ENCODE measurements at regions not wholly inside any gene's neighbourhood (a gene's known extent, or its start where the extent isn't known, plus 50 kb on each side); places are given as distances from the start of the nearest gene placed in this dataset.

DNA sequence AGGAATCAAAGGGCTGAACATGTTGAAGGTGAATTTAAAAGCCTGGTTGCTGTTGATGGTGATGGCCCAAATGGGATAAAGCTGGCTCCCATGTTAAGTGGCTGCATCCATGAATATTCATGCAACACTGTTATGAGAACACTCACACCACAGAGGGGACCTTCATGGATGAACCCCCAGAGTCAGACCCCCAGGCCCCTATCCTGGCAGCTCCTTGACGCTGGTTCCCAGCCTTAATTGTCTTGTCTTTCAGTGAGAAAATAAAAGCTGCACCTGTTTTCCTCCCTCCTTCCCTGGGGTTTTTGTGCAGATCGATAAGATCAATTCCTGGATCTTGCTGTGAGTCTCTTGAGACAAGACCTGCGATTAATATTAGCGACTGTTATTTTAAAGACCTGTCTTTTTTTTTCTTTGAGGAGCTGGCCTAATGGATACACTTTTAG, 371.7 kb downstream of the ICE1 start:
- H3K4me3 Mint-ChIP-seq: no peak overlapping the region

DNA sequence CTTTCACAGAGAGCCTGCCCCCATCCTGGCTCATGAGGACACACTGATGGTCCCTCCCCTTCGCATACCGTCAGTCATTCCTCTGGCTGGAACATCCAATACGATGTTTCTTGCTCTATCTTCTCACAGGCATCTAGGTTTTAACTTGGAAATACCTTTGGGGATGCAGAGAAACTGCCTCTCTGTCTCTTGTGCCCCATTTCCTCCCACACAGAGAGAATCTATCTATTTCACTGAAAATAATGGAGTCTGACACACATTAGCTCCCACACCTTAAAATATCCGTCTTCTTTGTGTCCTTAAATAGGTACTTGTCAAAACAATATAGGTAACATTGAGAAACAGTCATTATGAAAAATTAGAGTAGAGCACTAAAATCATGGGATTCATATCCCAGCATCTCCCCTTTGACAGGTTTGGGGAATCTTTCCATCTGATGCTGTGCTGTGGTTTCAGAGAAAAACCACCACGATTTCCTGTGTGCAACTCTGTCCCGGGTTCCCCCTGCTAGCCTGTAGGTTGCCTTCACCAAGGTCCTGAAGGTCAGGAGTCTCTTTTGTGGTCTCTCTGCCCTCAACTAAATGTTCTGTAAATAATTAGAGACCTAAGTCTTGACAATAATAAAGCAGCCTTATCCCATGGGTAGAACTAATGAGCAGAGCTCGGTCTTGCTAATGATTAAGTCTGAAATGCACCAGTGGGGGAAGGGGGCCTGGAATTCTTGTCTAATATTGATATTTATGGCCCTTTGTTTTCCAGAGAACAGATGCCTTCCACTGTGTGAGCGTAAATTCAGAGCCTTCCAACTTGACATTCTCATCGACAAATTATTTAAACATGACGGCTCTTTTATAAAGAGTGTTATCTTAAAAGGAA, 371.0 kb downstream of the ICE1 start:
- no peaks in the 10 kb centered on the region for H3K9me3 Mint-ChIP-seq
- H3K27me3 Mint-ChIP-seq (ENCODE audit: low read depth in 3 of 3): peaks cover 0 to 6% (median 5%) of the 10 kb centered on the region in 3 donors
- no peaks in the 10 kb centered on the region for H3K4me1 Mint-ChIP-seq
- H3K4me3 Mint-ChIP-seq: no peak overlapping the region
- no peak overlapping the region for H3K27ac Mint-ChIP-seq
- no peak for DNase-seq
- H3K36me3 Mint-ChIP-seq: no peaks in the 10 kb centered on the region

More for the DNA sequence above, 371.7 kb downstream of the ICE1 start:
- Mint-ChIP-seq H3K36me3 (no peaks in the 10 kb centered on the region), H3K4me1 (no peaks in the 10 kb centered on the region), H3K9me3 (no peaks in the 10 kb centered on the region), H3K27me3 (ENCODE audit: low read depth in 3 of 3) (peaks cover 0 to 6% (median 5%) of the 10 kb centered on the region in 3 donors), H3K27ac (no peak overlapping the region)
- no peak for DNase-seq

- H3K27ac Mint-ChIP-seq: no peak overlapping the region
- peaks cover 0 to 5% (median 4%) of the 10 kb centered on the region in 3 donors for H3K27me3 Mint-ChIP-seq (ENCODE audit: low read depth in 3 of 3)
- H3K4me1 Mint-ChIP-seq: no peaks in the 10 kb centered on the region
- no peak for DNase-seq
- H3K9me3 Mint-ChIP-seq: peaks cover 0 to 2% (median 0%) of the 10 kb centered on the region in 6 donors
- no peaks in the 10 kb centered on the region for H3K36me3 Mint-ChIP-seq
- no peak overlapping the region for H3K4me3 Mint-ChIP-seq
These were observed 369.6 kb downstream of the ICE1 start for GRCh38 chr5:5792106-5792505.

DNA sequence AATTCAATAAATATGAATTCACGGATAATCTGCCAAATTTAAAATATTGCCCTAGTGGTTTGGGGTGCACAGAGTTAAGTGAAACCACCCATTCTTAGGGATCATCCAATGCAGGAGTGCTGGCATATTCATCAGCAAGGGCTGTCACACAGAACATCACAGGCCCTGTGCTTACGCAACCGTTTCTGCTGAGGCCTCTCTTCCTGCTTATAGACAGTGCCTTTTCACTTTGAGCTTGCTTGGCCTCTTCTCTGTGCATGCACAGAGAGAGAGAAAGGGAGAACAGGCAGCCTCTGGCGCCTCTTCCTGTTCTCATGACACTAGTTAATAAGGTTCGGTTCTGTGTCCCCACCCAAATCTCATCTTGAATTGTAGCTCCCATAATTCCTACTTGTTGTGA, 366.3 kb downstream of the ICE1 start:
- peaks cover 0 to 7% (median 4%) of the 10 kb centered on the region in 6 donors for H3K9me3 Mint-ChIP-seq
- no peaks in the 10 kb centered on the region for H3K4me1 Mint-ChIP-seq
- no peak overlapping the region for H3K27ac Mint-ChIP-seq
- no peak for DNase-seq
- no peaks in the 10 kb centered on the region for H3K36me3 Mint-ChIP-seq
- H3K4me3 Mint-ChIP-seq: no peak overlapping the region
- peaks cover 0 to 4% (median 2%) of the 10 kb centered on the region in 3 donors for H3K27me3 Mint-ChIP-seq (ENCODE audit: low read depth in 3 of 3)

DNA sequence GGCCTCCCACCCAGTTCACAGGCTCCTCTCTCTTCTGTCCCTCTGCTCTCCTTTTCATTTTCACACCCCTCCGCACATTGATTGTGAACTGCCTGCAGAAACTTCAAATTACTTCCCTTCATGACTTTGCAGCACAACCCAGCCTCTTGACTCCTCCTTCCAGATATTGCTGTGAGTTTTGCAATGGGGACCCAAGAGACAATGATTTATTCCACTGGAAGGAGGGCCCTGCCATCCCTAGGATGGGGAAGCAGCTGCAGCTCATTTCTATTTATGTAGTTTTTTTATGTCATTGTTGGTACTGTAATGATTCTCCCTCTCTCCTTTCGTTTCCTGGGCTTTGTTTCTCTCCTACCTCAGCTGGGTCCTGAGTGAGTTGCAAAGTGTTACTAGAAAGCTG, 364.9 kb downstream of the ICE1 start:
- Mint-ChIP-seq H3K4me1 (no peaks in the 10 kb centered on the region), H3K36me3 (no peaks in the 10 kb centered on the region), H3K4me3 (no peak overlapping the region), H3K27me3 (ENCODE audit: low read depth in 3 of 3) (peaks cover 0 to 6% (median 0%) of the 10 kb centered on the region in 3 donors), H3K9me3 (peaks cover 0 to 7% (median 4%) of the 10 kb centered on the region in 6 donors), H3K27ac (no peak overlapping the region)
- DNase-seq: no peak

- Mint-ChIP-seq H3K4me1 (no peaks in the 10 kb centered on the region), H3K9me3 (peaks cover 0 to 7% (median 4%) of the 10 kb centered on the region in 6 donors), H3K27ac (no peak overlapping the region), H3K36me3 (no peaks in the 10 kb centered on the region), H3K4me3 (no peak overlapping the region), H3K27me3 (ENCODE audit: low read depth in 3 of 3) (peaks cover 0 to 2% (median 0%) of the 10 kb centered on the region in 3 donors)
- no peak for DNase-seq
These were observed 361.6 kb downstream of the ICE1 start for GRCh38 chr5:5784101-5784500.

GRCh38 chr5:5783021-5783420, 360.5 kb downstream of the ICE1 start:
- no peak overlapping the region for H3K27ac Mint-ChIP-seq
- H3K4me3 Mint-ChIP-seq: no peak overlapping the region
- peaks cover 0 to 7% (median 4%) of the 10 kb centered on the region in 6 donors for H3K9me3 Mint-ChIP-seq
- H3K4me1 Mint-ChIP-seq: no peaks in the 10 kb centered on the region
- peaks cover 0 to 2% (median 0%) of the 10 kb centered on the region in 3 donors for H3K27me3 Mint-ChIP-seq (ENCODE audit: low read depth in 3 of 3)
- no peaks in the 10 kb centered on the region for H3K36me3 Mint-ChIP-seq
- no peak for DNase-seq

- Mint-ChIP-seq H3K27ac (no peak overlapping the region), H3K36me3 (no peaks in the 10 kb centered on the region), H3K4me1 (no peaks in the 10 kb centered on the region), H3K9me3 (peaks cover 0 to 7% (median 4%) of the 10 kb centered on the region in 6 donors), H3K27me3 (ENCODE audit: low read depth in 3 of 3) (peaks cover 0 to 2% (median 0%) of the 10 kb centered on the region in 3 donors), H3K4me3 (no peak overlapping the region)
- DNase-seq: no peak
These were observed 359.9 kb downstream of the ICE1 start for GRCh38 chr5:5782402-5782801.

- Mint-ChIP-seq H3K4me3 (no peak overlapping the region), H3K9me3 (peaks cover 0 to 4% (median under 1%) of the 10 kb centered on the region in 6 donors), H3K4me1 (no peaks in the 10 kb centered on the region), H3K27me3 (ENCODE audit: low read depth in 3 of 3) (peaks cover 0 to 2% (median 0%) of the 10 kb centered on the region in 3 donors), H3K27ac (no peak overlapping the region), H3K36me3 (no peaks in the 10 kb centered on the region)
- no peak for DNase-seq
These were observed 358.9 kb downstream of the ICE1 start for GRCh38 chr5:5781335-5781734.

DNA sequence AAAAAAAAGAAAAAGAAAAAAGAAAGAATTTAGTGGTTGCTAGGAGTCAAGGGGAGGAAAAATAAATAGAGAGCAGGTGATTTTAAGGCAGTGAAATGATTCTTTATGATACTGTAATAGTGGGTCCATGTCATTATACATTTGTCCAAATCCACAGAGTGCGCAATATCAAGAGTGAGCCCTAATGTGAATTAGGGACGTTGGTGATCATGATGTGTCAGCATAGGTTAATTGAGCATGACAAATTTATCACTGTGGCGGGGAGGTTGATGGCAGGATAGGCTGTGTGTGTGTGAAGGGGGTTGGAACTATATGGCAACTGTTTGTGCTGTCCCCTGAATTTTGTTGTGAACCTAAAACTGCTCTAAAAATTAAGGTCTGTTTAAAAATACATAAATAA, 357.8 kb downstream of the ICE1 start:
- no peak overlapping the region for H3K27ac Mint-ChIP-seq
- no peak overlapping the region for H3K4me3 Mint-ChIP-seq
- no peak for DNase-seq
- H3K4me1 Mint-ChIP-seq: no peaks in the 10 kb centered on the region
- H3K27me3 Mint-ChIP-seq (ENCODE audit: low read depth in 3 of 3): peaks cover 0 to 2% (median 0%) of the 10 kb centered on the region in 3 donors
- H3K36me3 Mint-ChIP-seq: no peaks in the 10 kb centered on the region
- H3K9me3 Mint-ChIP-seq: peaks cover 0 to 6% (median 0%) of the 10 kb centered on the region in 6 donors

DNA sequence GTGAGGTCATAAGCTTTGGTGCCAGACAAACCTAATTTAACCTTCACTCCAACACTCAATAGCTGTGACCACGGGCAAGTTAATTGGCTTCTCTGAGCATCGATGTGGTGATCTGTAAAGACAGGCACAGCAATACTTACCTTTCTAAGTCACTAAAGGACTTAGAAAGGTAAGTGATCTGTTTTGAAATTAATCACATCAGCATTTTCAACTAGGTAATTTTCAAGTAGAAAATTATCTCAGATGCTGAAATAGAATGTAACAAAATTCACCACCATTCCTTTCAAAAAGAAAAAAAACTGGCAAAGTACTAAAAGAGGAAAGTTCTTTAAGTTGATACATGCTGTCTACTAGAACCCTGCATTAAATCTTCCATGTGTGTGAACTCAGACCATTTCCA, 354.5 kb downstream of the ICE1 start:
- no peak overlapping the region for H3K27ac Mint-ChIP-seq
- no peaks in the 10 kb centered on the region for H3K36me3 Mint-ChIP-seq
- no peak for DNase-seq
- H3K9me3 Mint-ChIP-seq: peaks cover 0 to 6% (median 0%) of the 10 kb centered on the region in 6 donors
- no peaks in the 10 kb centered on the region for H3K4me1 Mint-ChIP-seq
- H3K4me3 Mint-ChIP-seq: no peak overlapping the region
- peaks cover 0 to 2% (median 2%) of the 10 kb centered on the region in 3 donors for H3K27me3 Mint-ChIP-seq (ENCODE audit: low read depth in 3 of 3)

- Mint-ChIP-seq H3K27ac (no peak overlapping the region), H3K4me3 (no peak overlapping the region), H3K27me3 (ENCODE audit: low read depth in 3 of 3) (peaks cover 2% of the 10 kb centered on the region in 3 donors), H3K4me1 (peaks cover 0 to 2% of the 10 kb centered on the region in 2 donors), H3K36me3 (no peaks in the 10 kb centered on the region), H3K9me3 (peaks cover 0 to 8% (median 0%) of the 10 kb centered on the region in 6 donors)
- no peak for DNase-seq
These were observed 349.7 kb downstream of the ICE1 start for GRCh38 chr5:5772202-5772601.

GRCh38 chr5:5770825-5771224, 348.3 kb downstream of the ICE1 start:
- Mint-ChIP-seq H3K27me3 (ENCODE audit: low read depth in 3 of 3) (peaks cover 2 to 5% (median 3%) of the 10 kb centered on the region in 3 donors), H3K4me3 (no peak overlapping the region), H3K36me3 (no peaks in the 10 kb centered on the region), H3K9me3 (peaks cover 0 to 5% (median 0%) of the 10 kb centered on the region in 6 donors), H3K4me1 (peaks cover 0 to 2% of the 10 kb centered on the region in 2 donors), H3K27ac (no peak overlapping the region)
- DNase-seq: no peak

GRCh38 chr5:5767286-5767928, 344.9 kb downstream of the ICE1 start:
- H3K4me1 Mint-ChIP-seq: peaks cover 0 to 2% of the 10 kb centered on the region in 2 donors
- no peak for DNase-seq
- no peak overlapping the region for H3K27ac Mint-ChIP-seq
- no peaks in the 10 kb centered on the region for H3K36me3 Mint-ChIP-seq
- H3K9me3 Mint-ChIP-seq: peaks cover 0 to 1% (median 0%) of the 10 kb centered on the region in 6 donors
- H3K4me3 Mint-ChIP-seq: no peak overlapping the region
- peaks cover 2 to 5% (median 2%) of the 10 kb centered on the region in 3 donors for H3K27me3 Mint-ChIP-seq (ENCODE audit: low read depth in 3 of 3)
